Colon (tissue), 2 donors: ENCODE measurements at regions not wholly inside any gene's neighbourhood (a gene's known extent, or its start where the extent isn't known, plus 50 kb on each side); places are given as distances from the start of the nearest gene placed in this dataset.

Source experiments
- FAIRE-seq: peaks from 2 replicates; lab custom pipeline; 2012; peaks lifted over from hg19 to GRCh38; lab: Jason Lieb, UNC
- donor health status: control.
- donor health status: control.

DNA sequence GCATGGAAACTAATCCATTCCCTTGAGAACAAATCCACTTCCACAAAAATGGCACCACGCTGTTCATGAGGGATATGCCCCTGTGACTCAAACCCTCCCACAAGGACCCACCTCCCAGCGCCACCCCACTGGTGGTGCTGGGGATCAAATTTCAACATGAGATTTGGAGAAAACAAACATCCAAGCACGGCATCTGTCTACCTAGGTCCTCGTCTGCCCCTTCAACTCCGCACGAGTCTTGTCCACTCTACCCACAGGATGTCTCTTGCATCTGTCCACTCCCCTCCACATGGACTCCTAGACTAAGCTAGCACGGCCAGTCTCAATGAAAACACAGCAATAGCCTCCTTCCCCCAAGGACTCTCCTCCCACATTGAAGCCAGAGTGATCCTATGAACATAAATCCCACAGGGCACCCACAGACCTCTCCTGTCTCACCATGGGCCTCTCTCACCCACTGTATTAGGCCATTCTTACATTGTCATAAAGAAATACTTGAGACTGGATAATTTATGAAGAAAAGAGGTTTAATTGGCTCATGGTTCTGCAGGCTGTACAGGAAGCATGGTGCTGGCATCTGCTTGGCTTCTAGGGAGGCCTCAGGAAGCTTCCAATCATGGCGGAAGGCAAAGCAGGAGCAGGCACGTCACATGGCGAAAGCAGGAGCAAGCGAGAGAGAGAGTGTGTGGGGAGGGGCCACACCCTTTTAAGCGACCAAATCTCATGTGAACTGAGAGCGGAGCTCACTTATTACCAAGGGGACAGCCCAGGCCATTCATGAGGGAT is 101.4 kb downstream of the TOMM20 start:
- no peak for FAIRE-seq

DNA sequence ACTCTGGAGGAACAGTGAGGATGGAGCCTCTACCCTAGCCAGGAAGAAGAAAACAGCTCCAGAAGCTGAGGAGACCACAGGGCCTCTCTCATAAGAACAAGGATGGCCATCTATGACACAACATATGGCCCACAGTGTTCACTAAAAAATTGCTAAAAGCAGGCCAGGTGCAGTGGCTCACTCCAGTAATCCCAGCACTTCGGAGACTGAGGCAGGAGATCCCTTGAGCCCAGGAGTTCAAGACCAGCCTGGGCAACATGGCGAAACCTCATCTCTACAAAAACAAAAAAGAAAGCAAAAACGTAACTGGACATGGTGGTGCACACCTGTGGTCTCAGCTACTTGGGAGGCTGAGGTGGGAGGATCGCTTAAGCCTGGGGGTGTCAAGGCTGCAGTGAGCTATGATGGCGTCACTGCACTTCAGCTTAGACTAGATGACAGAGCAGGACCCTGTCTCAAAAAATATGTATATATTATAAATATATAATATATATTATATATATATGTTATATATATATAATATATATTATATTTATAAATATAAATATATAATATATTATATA is 103.1 kb downstream of the TOMM20 start:
- no peak for FAIRE-seq

DNA sequence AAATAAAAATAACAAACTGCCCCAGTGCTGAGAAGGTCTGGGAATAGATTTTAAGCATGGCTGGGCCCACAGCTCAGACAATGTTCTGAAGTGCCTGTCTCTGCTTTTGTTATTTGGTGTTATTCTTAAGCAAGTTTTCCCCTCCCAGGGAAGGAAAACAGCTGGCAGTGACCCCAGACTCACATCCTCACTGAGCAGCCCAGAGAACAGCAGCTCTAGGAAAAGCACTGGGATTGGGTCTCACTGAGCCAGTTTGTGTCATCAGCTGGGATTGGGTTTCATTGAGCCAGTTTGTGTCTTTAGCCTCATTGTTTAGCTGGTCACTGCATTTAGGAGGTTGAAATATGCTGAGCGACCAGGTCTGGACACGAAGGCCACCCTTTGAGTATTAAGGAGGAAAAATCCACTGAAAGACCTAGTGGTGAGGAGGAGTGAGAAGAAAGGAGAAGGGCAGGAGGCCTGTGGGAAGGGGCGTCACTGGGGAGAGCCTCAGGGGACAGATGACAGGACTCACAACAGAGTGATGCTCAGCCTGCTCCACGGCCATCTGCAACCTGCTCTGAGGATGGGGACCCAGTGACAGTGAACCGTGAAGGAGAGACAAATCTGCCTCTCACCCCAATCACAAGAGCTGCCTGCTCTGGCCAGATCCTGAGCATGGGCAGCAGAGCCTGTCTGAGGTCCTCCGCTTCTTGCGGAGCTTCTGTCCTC is 103.8 kb downstream of the TOMM20 start:
- no peak for FAIRE-seq

DNA sequence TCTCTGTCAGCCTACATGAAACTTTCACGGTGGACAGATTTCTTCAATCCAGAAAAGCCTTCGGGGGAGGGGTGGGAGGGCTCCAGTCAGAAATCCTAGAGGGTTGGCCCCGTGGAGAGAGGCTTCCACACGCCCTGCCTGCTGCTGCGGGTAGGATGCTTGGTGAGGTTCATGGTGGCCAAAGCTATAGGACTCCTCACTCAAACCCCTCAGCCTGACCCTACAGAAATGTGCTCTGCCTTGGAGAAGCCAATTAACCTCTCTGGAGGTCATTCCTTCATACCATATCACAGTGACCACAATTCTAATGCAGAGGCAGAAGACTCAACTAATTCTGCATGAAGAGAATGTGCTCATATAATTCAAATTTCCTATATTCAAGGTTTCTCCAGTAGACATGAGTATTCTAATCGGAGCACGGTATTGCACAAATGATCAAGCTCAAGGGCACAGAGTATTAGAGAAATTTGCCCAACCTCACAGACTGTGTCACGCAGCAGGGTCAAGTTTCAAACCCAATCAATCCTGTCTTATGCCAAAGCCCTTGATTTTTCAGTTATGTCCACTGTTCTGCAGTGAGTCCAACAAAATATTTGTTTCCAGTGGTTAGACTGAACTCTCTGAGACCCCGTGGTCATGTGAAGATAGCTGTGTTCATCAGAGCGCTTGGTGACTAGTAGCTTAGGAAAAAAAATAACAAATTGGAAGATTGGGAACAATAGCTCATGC is 104.8 kb downstream of the TOMM20 start:
- FAIRE-seq = no peak

DNA sequence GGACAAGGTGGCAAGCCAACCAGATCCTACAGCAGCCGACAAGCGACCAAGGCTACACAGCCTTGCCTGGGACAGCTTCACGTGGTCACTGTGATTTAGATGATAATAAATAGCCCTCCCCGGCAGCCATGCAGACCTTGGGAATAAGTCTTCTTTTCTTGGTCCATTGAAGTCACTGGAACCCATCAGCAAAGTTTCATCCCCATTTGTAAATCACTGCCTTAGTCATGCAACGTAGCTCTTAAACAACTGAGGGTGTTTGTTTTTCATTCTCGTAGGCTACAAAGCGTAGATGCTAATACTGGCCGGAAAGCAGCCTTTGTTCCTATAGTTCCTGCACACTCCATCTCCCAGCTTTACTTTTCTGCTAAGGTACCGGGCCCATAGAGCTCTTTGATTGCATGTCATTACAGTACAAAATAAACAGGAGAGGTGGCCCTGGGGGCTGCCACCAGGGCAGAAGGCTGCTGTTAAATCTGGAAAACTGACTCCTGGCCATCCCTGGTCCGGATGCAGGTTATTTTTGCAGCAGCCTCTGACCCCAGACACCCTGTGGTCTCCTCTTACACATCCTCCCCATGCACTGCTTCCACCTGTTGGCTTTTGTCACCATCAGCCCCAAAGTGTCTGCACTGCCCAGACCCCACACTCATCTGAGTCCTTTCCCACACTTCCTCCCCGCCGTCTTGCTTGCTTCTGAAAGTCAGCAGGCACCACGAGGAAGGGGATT is 105.5 kb downstream of the TOMM20 start:
- no peak for FAIRE-seq

DNA sequence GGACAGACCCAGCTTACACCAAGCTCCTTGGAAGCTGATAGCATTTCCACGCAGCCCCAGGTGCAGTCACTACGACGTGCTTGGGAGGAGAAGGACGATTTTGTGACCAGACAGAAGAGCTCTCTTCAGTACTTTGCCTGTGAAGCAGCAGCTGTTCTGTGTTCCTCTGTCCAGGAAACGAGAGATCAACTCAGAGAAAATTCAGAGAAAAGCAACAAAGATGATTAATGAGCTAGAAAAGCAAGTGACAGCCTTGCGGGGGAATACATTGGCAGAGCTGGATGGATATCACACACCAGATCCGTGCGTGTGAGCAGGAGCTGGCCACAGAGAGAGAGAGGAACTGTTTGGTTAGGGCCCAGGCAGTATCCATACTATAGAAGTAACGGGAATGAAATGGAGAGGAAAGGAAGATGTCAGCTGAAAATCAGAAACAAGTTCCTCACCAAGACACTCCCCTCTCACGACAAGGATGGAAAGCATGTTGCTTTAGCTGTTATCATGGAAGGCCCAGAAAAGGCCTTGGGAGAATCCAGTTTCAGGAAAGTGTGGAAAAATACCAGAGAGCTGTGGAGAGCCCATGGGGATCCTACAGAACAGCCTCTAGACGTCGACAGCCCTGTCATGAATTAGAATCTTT is 106.2 kb downstream of the TOMM20 start:
- no peak for FAIRE-seq

DNA sequence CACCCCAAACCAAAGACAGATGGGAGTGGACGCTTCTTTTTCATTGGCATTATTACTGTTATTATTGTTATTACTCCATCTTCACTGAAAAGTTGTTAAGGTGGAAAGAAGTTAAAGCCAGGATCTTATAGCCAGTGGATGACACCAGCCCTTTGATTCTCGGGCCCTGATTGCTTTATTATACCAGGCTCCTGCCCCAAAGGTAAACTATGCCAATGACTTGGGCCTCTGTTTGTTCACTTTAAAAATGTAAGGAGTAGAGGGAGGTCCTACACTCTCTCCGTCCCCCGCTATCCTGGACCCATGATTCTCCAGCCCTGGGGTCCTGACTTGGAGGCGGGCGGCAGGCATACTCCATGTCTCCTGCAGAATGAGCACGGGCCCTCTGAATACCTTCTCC is 106.8 kb downstream of the TOMM20 start:
- FAIRE-seq = no peak

DNA sequence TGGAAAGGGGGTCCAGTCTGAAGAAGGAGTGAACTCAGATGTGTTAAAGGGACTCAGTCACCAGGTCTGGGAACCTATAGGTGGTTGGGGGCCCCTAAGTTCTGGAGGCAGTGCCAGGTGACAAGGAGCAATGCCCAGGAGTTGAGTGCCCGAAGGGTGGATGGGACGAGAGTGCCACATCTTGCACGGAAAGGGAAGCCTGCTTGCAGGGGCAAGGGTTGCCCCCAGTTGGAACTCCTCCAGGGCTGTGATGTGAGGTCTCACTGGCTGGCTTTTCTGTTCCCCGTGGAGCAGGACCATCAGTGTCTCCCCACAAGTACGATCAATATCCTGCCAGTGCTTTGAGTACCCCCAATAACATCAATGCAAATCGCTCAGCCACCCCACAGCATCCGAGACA is 107.3 kb downstream of the TOMM20 start:
- no peak for FAIRE-seq

DNA sequence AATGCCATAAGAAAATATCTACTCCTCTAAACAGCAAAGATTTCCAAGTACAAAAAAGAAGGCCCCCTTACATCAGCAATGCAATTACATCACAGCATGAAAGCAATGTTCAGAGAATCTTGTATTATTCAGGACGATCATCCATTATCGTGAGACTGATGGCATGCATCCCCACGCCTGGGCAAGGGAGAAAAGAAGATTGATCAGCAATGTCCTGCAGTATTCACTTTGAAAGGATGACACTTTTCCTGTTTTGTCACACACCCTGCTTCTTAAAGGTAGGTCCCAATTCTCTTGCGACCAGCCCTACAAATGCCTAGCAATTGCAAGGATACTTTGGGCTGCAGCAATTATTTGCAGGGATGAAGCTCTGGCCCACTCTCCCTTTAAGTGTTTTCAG is 108.7 kb downstream of the TOMM20 start:
- no peak for FAIRE-seq

DNA sequence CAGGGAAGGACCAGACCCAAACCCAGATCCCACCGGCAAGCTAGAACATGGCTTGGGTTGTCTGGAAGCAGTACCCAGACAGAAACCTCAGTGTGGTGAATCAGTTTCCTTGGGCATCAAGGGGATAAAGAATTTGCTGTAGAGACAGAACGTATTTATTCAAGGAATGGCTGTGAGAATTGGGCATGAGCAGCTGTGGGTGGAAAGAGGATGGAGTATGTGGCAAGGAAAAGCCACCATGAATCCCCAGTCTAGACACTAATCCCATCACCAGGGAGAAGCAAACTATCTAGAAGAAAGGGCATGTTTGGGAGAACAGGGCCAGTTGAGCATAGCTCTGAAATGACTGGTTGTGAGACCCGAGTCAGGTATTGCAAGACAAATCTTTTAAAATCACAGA is 109.2 kb downstream of the TOMM20 start:
- no peak for FAIRE-seq

DNA sequence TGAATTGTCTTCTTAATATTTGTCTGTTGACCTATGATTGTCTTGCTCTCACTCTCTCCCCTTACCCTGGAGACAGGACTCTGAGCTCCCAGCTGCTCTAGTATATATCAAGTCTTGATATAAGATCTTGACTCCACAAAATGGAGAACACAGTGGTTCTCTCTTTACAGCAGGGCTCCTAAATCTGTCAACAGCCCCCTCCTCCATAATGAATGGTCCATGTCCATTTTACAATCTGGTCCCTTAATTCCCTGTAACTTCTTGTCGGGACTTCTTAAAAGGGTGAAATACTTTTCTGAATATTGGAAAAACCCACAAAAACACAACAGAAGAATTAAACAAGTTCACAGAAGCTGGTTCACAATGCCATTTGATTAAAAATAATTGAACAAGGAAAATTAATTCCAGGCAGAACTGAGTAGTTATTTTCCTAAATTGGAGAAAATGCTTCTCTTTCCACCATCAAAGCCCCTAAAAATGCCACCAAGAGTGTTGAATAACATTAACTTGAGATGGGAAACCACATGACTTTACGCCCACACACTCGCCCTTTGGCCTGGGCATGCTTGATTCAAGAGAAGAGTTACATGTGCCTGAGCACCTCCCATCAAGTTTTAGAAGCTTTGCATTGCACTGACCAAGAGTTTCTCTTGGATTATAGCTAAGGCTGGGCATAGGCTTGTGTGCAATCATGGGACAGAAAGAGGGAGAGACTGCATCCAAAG is 109.8 kb downstream of the TOMM20 start:
- no peak for FAIRE-seq

DNA sequence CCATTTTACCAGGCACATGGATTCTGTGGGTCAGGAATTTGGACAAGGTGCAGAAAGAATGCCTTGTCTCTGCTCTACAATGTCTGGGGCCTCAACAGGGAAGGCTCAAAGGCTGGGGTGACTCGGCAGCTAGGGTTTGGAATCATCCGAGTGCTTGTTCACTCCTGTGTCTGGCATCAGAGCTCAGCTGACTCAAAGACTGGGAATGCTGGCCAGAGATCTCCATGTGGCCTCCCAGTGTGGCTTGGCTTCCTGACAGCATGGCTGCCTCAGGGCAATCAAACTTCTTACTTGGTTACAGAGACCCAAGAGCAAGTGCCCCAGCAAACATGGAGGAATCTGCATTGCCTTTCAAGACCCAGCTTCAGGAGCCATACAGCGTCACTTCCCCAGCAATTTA is 110.5 kb downstream of the TOMM20 start:
- no peak for FAIRE-seq

DNA sequence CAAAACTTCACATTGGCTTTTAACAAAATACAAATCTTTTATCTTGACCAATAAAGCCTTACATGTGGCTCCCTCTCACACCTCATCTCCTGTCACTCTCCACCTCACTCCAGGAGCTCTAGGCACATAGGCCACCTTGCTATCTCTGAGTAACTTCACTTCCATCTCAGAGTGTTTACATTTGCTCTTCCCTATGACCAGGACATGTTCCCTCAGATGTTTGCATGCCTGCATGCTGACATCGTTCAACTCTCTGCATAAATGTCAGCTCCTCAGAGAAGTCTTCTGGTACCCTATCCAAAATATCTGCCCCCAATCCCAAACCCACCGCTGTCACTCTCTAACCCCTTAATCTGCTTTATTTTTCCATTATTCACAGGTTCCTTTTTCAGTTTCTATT is 110.9 kb downstream of the TOMM20 start:
- no peak for FAIRE-seq

DNA sequence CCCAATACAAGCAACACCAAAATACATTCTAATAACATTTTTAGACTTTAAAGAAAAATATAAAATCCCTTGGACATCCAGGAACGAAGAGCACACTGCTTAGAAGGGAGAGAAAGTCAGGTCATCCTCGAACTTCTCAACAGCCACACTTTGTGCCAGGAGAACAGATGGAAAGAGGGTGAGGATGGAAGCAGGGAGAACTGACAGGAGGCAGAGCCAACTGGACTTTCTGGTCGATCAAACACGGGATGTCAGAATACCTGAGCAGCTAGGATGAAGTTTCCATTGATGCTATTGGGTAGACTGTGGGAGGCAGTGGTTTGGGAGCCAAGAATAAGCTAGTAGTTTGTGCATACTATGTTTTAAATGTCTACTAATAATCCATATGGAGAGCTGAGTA is 111.4 kb downstream of the TOMM20 start:
- FAIRE-seq = no peak

DNA sequence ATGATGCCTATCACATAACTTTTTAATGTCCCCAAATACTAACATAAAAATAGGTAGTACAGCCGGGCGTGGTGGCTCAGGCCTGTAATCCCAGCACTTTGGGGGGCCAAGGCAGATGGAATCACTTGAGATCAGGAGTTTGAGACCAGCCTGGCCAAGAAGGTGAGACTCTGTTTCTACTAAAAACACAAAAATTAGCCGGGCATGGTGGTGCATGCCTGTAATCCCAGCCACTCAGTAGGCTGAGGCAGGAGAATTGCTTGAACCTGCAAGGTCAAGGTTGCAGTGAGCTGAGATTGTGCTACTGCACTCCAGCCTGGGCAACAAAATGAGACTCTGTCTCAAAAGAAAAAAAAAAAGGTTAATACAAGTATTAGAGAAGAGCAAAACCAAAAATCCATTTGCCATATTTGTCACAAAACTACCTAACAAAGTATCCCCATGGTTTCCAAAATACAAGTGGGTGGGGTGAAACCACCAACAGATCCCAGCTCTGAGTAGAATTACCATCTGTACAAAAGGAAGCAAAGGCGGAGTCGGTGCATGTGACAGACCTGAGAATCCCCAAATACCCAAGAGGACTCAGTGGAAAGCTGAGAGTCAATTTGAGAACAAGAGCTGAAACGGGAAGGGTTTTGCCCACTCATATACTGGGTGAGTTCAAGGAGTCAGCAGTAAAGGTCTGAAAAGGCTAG is 113.2 kb downstream of the TOMM20 start:
- FAIRE-seq = no peak

DNA sequence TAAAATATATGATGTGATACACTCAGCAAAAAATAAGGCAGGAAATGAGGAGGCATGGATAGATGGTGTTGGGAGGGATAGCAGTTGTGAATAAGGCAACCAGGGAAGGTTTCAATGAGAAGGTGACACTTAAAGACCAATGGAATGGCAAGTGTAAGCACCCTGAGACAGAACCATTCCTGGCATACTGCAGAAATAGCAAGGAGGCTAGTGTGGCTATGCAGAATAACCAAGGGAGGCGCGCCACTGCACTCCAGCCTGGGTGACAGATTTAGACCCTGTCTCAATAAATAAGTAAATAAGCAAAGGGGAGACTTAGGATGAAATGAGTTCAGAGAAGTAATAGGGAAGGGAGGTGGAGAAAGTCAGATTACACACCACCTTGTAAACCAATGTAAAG is 113.9 kb downstream of the TOMM20 start:
- FAIRE-seq = no peak

DNA sequence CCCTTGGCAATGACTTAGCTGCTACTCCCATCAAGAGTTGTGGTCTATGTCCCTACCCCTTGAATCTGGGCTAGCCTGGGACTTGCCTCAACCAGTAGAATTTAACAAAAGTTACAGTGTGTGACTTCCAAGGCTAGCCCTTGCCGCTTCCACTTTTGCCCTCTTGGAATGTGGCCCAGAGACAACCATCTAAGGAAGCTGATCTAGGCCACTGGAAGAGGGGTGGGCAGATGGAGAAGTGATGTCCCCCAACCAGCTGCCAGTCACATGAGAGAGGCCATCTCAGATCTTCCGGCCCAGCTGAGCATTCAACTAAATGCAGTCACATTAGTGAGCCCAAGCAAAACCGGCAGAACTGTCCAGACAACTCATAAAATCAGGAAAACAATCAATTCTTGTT is 115.1 kb downstream of the TOMM20 start:
- FAIRE-seq = no peak

DNA sequence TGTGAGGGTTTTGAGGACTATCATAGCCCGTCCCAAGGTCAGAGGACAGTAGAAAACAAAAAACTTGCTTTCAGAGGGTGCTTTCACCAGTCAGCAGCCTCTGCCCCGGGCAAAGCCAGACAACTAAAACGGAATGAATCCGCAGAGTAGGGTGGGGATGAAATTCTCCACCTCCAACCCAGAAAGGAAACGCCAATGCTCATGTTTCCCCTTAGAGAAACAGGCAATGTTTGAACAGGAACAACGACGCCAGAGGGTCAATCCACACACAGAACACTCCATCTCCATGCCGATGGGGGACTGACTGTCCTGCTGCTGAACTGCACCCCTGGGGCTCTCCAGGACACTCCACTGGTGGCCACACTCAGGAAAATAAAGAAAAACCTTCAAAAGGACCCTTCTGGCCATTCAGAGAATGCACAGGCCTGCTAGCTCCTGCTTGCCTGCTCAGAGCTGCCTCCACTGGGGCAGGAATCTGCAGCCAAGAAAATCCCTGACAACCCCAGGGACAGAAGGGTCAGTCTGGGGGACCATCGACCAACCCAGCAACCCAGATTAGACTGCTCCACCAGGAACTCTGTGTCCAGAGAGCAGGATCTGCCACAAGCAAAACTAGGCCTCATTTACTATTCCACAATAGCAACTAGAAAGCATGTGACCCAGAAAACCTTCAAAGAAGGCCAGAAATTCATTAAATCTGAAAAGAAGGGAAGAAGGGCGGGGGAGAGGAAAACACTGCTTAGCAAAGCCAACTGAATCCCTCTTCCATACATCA is 116.0 kb downstream of the TOMM20 start:
- no peak for FAIRE-seq

DNA sequence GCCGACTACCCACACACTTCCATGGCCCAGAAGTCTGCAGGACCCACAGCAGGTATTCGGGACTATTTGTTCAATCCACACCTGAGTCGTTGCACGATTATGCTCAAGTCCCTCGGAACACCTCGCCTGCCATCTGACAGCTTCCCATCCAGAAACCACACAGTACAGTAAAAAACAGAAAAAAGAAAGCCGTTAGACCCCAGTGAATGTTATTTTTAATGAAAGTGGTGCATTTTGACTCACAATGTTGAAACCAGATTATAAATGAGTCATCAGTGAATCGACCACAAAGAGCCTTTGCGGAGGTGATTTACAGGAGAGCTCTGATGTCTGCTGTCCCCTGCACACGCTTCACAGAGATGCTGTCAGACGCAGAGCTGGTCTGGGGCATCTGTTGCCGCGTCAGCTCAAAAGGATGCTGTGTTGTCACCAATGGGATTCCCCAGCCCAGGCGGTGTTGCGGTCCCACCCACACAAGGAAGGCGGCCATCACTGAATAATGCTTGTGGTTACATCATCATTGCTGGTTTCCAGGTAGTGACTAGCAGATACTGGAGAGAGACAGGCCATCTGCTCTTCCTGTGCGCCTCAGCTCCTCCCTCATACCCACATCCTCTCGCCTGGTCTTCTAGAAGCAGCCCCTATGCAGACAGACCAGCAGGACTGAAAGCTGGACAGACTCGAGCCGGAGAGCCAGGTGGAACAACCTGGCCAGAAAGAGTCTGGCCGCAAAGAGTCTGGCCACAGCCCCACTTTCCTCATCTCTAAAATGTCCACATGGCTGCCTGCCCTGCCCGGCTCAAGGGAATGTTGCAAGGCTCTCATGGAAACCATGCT is 116.8 kb downstream of the TOMM20 start:
- no peak for FAIRE-seq
